Panc1 (cell line): ENCODE measurements at regions not wholly inside any gene's neighbourhood (a gene's known extent, or its start where the extent isn't known, plus 50 kb on each side); places are given as distances from the start of the nearest gene placed in this dataset.

Source experiments
- ATAC-seq: fragments of 200-7000 bp; cut with Tn5 transposase; 2 replicates; pipeline ENCODE4 v1.9.1; 2020; ENCODE audit warnings: mild to moderate bottlenecking, moderate library complexity
- BruUV-seq: library from RNA; stranded (reverse); fragments of 400-500 nt; replicated peaks from 2 replicates; lab custom pipeline; 2021; lab: Mats Ljungman, UMichigan
- CTCF ChIA-PET: fragments of 300-600 bp; sonication (Branson Sonifier 250); formaldehyde crosslinking; loops from one replicate; lab custom pipeline; 2022; ENCODE audit warnings: antibody characterized with exemption; lab: Charles Lee
- POLR2A ChIA-PET: fragments of 300-600 bp; sonication (Branson Sonifier 250); formaldehyde crosslinking; loops from one replicate; lab custom pipeline; 2022; ENCODE audit warnings: antibody characterized with exemption; lab: Charles Lee
- DNase-seq: peaks from one replicate; pipeline ENCODE4 v3.0.0-alpha.2; 2010; ENCODE audit warnings: low read depth, low spot score
- H3K27ac ChIP-seq: 2 replicates; pipeline ENCODE4 v1.5.1; 2011; ENCODE audit warnings: mild to moderate bottlenecking, low read length, inconsistent platforms
- H3K27me3 ChIP-seq: fragments of 200-500 bp; sonication (Bioruptor generic); 2 replicates; pipeline ENCODE4 v1.6.0; 2014; ENCODE audit warnings: low read length, inconsistent platforms; ENCODE audit not compliant: control insufficient read depth, insufficient read depth
- H3K36me3 ChIP-seq: fragments of 200-500 bp; sonication (Bioruptor generic); 2 replicates; pipeline ENCODE4 v1.5.1; 2014; ENCODE audit warnings: inconsistent platforms, mild to moderate bottlenecking, low read length, moderate library complexity; ENCODE audit not compliant: control insufficient read depth, insufficient read depth
- H3K4me1 ChIP-seq: 2 replicates; pipeline ENCODE4 v1.5.1; 2011; ENCODE audit warnings: inconsistent platforms, mild to moderate bottlenecking, low read length, moderate library complexity; ENCODE audit not compliant: control insufficient read depth, insufficient read depth
- H3K4me3 ChIP-seq, 2 experiments: 2 replicates each; pipeline ENCODE4 v1.5.1; 2011 to 2012; ENCODE audit warnings: low read depth in 2 of 2, low read length in 2 of 2, mild to moderate bottlenecking in 2 of 2, inconsistent platforms in 1 of 2, moderate library complexity in 1 of 2
- H3K9me3 ChIP-seq: fragments of 200-500 bp; sonication (Bioruptor generic); 2 replicates; pipeline ENCODE4 v1.5.1; 2014; ENCODE audit warnings: low read depth, mild to moderate bottlenecking, inconsistent platforms, low read length, moderate library complexity; ENCODE audit not compliant: control insufficient read depth, insufficient read depth
- POLR2AphosphoS5 ChIP-seq: IDR thresholded peaks from 2 replicates; pipeline ENCODE4 v1.6.1; 2012; ENCODE audit warnings: mild to moderate bottlenecking, low read depth, low read length, moderate library complexity
- REST ChIP-seq, 2 experiments: IDR thresholded peaks; 2 replicates each; pipeline ENCODE4 v1.6.1; 2011 to 2012; ENCODE audit warnings: low read depth in 2 of 2, control low read depth in 1 of 2, low read length in 1 of 2, mild to moderate bottlenecking in 1 of 2, moderate library complexity in 1 of 2; ENCODE audit not compliant: insufficient read depth in 1 of 2
- SIN3A ChIP-seq: IDR thresholded peaks from 2 replicates; pipeline ENCODE4 v1.6.1; 2012; ENCODE audit warnings: low read depth, mild to moderate bottlenecking, low read length, moderate library complexity, borderline replicate concordance; ENCODE audit not compliant: insufficient read depth
- TCF7L2 ChIP-seq: IDR thresholded peaks from 2 replicates; pipeline ENCODE4 v1.6.1; 2011; ENCODE audit warnings: mild to moderate bottlenecking, low read depth, low read length, inconsistent platforms
- in situ Hi-C: cut with HindIII; loops from 2 replicates; pipeline ENCODE4 v1.10.0; 2016; ENCODE audit warnings: low sequenced_read_pairs, low pct_unique_long_range_greater_than_20kb
- intact Hi-C: fragments of 100-400 bp; cut with micrococcal nuclease; formaldehyde crosslinking; loops from one replicate; pipeline ENCODE4 v1.10.0; 2022; ENCODE audit not compliant: unreplicated experiment
- TF ChIP-seq, protein P1 (sequence below): fragments of 450-650 bp; IDR thresholded peaks from 2 replicates; pipeline ENCODE4 v1.5.1; 2017; ENCODE audit warnings: mild to moderate bottlenecking

GRCh38 chr15:93801206-93801605, 430.2 kb upstream of the MCTP2 start:
- Histone ChIP-seq H3K9me3 (no peaks in the 10 kb centered on the region), H3K4me3 (no peak overlapping the region), H3K4me1 (no peaks in the 10 kb centered on the region), H3K36me3 (no peaks in the 10 kb centered on the region), H3K27ac (no peak overlapping the region), H3K27me3 (no peaks in the 10 kb centered on the region)
- intact Hi-C loops (no loop called here), in situ Hi-C loops (no loop called here)
- no TSS peak for BruUV-seq
- CTCF ChIA-PET: no interaction called here
- POLR2A ChIA-PET: no interaction called here
- ATAC-seq: no peak
- no peak for DNase-seq
- TF ChIP-seq POLR2AphosphoS5: no peak
- no peak for TF ChIP-seq SIN3A
- TF ChIP-seq, protein P1, sequence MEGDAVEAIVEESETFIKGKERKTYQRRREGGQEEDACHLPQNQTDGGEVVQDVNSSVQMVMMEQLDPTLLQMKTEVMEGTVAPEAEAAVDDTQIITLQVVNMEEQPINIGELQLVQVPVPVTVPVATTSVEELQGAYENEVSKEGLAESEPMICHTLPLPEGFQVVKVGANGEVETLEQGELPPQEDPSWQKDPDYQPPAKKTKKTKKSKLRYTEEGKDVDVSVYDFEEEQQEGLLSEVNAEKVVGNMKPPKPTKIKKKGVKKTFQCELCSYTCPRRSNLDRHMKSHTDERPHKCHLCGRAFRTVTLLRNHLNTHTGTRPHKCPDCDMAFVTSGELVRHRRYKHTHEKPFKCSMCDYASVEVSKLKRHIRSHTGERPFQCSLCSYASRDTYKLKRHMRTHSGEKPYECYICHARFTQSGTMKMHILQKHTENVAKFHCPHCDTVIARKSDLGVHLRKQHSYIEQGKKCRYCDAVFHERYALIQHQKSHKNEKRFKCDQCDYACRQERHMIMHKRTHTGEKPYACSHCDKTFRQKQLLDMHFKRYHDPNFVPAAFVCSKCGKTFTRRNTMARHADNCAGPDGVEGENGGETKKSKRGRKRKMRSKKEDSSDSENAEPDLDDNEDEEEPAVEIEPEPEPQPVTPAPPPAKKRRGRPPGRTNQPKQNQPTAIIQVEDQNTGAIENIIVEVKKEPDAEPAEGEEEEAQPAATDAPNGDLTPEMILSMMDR: no peak

- no peak for ATAC-seq
- Histone ChIP-seq H3K27ac (no peak overlapping the region), H3K36me3 (no peaks in the 10 kb centered on the region), H3K9me3 (no peaks in the 10 kb centered on the region), H3K4me3 (no peak overlapping the region), H3K4me1 (no peaks in the 10 kb centered on the region), H3K27me3 (no peaks in the 10 kb centered on the region)
- intact Hi-C loops: no loop called here
- ChIA-PET CTCF (no interaction called here), POLR2A (no interaction called here)
- in situ Hi-C loops: no loop called here
- DNase-seq: no peak
- TF ChIP-seq, protein P1: no peak
- TF ChIP-seq POLR2AphosphoS5 (no peak), TCF7L2 (no peak), SIN3A (no peak), REST (IDR thresholded peaks at IDR 0.05; ENCODE audit: insufficient read depth in 1 of 2, low read depth in 2 of 2, low read length in 1 of 2) (no peak)
- no TSS peak for BruUV-seq
Measured at GRCh38 chr15:93800805-93801204, 430.6 kb upstream of the MCTP2 start.

DNA sequence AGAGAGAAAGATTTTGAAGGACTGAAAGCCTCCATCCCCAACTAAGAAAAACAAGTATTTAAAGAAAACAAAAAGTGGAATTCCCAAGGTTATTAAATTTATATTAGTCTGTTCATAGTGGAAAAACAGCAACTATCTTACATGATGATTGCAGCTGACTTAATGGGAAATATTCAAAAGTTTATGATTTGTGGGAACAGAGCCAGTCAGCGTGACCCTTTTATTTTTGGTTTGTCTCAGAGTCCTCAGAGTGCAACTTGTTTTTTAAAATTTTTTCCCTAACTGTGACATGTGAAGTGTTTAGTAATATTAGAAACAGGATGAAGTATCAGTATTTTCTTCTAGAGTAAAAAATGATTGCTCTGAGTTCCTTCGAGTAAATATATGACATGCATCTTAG, 441.9 kb upstream of the MCTP2 start:
- Histone ChIP-seq H3K27ac (no peak overlapping the region), H3K4me1 (no peaks in the 10 kb centered on the region), H3K9me3 (no peaks in the 10 kb centered on the region), H3K36me3 (no peaks in the 10 kb centered on the region), H3K27me3 (no peaks in the 10 kb centered on the region), H3K4me3 (no peak overlapping the region)
- ChIA-PET CTCF (no interaction called here), POLR2A (no interaction called here)
- in situ Hi-C loops: no loop called here
- TF ChIP-seq, protein P1: no peak
- TF ChIP-seq REST (IDR thresholded peaks at IDR 0.05; ENCODE audit: insufficient read depth in 1 of 2, low read depth in 2 of 2, low read length in 1 of 2) (no peak), SIN3A (no peak), POLR2AphosphoS5 (no peak), TCF7L2 (no peak)
- DNase-seq (no peak), ATAC-seq (no peak)
- intact Hi-C loops: no loop called here
- no TSS peak for BruUV-seq
